IPS-NIHi7 (cell line): ENCODE measurements at regions not wholly inside any gene's neighbourhood (a gene's known extent, or its start where the extent isn't known, plus 50 kb on each side); places are given as distances from the start of the nearest gene placed in this dataset.
"Not testable (repeated sequence)": the region's sequence is repeated elsewhere in the genome, so short reads cannot be mapped to it uniquely, and the experiment has no call there.

Experiments used
- DNase-seq: peaks from one replicate; pipeline ENCODE4 v3.0.0; 2012; ENCODE audit warnings: mixed read lengths; ENCODE audit errors: extremely low spot score

DNA sequence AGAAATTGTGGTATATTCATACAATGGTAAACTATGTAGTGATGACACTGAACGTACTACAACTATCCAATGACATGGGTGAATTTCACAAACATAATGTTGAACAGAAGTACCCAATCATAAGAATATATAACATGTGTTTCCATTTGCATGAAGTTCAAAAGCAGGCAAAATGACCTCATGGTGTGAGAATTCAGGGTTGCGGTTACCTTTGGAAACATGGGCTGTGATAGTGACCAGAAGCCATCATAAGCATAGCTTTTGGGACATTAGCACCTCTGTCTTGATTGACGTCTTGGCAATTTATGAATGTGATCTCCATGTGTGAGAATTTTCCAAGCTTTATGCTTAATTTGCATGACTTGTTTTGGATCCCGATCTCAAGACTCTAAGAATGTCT is 500.1 kb upstream of the JAG1 start:
- DNase-seq: no peak

DNA sequence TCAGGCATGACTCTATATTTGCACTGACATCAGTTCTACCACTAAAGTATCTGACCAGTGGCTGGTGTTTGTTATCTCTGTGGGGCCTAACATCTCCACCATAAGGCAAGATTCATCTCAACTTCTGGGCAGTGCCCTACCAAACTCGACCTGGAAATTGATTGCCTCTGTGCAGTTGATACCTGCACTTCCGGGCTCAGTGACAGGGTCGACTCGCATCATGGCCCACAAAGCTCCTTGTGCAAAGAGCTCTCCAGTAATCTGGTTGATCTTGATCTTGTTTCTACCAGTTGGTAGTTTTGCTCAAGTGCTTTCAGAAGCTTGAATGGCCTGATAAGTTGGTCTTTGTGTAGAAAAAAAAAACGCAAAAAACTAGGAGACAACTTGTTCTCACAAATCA is 501.1 kb upstream of the JAG1 start:
- no peak for DNase-seq

DNA sequence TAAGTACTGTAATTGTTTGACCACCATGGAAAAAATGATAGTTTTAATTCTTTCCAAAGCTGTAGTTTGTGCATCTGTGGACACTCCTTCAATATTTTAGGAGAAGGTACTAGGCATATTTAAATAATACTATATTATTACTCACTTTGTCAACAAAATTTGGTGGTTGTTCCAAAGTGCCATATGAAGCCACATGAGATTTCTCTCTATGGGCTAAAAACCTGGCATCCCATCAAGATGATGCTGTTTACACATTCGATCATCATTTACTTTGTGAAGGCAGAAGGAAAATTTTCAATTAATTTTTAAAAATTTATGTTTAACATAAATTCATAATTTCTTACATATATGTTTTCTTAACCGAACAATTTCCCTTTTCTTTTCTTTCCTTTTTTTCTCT is 502.6 kb upstream of the JAG1 start:
- no peak for DNase-seq

DNA sequence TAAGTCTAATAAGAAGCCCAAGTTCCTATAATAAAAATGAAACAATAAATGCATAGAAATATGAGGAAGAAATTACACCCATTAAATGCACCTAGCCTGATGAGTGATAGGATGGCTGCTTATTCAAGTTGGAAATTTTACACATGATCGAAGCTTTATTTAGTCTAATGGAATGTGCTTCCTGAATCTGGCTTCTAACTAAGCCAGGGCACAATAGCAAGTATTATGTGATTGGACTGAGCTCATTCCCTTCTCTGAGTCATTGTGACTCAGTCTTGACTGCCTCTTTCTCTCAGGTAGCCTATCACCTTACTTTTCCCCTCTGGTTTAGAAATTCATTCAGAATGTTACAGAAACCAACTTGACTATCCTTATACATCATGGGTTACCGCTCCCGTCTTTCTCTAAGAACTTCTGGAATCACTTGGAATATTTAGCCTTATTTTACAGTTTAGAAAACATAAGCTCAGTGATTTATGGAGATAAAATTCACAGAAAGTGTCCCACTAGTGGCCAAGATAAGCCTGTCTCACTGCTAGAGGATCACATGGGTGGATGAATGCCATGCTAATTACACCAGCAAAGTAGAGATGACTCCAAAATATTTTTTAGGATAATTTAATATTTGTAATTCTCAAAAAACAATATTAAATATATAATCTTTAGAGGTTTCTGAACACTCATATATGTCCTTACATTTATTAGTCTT is 505.3 kb upstream of the JAG1 start:
- DNase-seq: no peak

DNA sequence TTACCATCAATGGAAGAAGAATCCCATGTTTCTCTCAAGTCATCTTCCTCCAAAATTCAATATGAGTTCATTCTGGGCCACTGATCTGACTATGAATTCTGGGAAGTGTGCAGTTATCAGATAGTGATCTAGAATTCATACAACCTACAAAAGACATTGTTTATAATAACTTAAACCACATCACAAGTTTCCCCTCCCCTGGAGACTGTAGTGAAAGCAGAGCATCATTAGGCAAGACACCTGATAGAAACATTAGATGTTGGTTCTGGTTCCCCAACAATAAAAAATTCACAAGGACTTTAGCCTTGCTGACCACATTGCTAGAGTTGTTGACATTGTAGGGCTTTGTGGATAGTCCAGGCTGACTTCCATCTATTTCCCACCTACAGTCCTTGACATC is 506.4 kb upstream of the JAG1 start:
- DNase-seq: no peak

DNA sequence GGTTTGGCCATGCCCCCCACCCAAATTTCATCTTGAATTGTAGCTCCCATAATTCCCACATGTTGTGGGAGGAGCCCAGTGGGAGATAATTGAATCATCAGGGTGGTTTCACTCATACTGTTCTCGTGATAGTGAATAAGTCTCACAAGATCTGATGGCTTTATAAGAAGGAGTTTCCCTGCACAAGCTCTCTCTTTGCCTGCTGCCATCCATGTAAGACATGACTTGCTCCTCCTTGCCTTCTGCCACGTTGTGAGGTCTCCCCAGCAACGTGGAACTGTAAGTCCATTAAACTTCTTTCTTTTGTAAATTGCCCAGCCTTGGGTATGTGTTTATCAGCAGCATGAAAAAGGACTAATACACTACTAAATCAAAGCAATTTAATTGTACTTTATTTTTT is 507.3 kb upstream of the JAG1 start:
- not testable (repeated sequence) for DNase-seq

DNA sequence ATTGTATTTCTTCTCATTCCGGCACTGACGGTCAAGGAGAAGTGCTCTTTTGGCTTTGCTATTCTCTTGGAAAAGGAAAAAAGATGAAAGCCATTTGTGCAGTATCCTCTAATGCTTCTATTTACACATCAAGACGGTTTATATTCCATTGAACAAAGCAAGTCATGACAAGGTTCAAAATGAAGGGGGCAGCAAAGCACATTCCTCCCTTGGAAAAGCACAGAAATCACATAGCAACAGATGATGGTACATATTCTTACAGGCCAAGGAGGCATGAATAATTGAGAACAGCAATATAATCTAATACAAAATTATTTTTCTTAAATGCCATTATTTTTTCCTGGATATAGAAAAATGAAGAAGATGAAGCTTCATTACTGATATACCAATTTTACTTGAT is 508.2 kb upstream of the JAG1 start:
- DNase-seq: no peak

DNA sequence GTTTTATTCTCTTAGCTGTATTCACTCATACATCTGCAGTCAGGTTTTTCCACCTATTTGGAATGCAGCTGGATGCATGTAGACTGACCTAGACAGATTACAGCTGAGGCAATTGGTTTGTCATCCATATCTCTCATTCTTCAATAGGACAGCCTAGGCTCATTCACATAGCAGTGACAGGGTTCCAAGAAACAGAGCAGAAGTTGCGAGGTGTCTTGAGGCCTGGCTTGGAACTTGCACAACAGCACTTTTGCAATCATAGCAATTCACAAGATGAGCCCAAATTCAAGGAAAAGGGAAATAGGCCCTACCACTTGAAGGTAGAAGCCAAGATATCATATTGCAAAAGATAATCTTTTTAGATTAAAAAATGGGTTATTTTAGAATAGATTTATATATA is 508.9 kb upstream of the JAG1 start:
- DNase-seq: no peak

DNA sequence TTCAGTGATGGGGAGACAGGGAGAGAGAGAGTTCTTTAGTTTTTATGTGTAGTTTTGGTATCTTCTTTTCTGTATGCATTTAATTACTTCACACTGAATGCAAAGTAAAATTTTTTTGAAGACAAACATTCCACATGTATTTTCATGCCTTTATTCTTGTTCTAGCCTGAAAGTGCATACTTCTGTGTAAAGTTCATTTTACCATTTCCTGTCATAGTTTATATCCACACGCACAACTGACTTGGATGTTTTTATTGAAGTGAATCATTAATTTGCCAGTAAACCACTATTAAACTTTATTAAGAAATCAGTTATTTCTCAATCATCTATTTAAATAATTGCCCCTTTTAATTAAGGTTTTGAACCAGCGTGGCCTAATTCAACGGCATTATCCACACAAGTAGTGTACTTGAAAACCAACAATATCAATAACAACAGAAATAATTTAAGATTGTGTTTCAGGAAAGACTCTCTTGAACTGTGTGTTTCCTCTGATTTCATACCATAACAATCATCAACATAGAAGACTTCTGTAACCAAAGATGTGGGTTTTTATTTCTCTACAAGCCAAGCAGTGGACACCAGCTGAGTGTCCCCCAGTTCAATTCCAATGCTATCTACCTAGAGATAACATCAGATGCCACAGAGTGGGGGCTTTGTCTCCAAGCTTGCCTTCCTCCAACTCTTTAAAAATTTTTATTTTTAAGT is 512.7 kb upstream of the JAG1 start:
- no peak for DNase-seq

DNA sequence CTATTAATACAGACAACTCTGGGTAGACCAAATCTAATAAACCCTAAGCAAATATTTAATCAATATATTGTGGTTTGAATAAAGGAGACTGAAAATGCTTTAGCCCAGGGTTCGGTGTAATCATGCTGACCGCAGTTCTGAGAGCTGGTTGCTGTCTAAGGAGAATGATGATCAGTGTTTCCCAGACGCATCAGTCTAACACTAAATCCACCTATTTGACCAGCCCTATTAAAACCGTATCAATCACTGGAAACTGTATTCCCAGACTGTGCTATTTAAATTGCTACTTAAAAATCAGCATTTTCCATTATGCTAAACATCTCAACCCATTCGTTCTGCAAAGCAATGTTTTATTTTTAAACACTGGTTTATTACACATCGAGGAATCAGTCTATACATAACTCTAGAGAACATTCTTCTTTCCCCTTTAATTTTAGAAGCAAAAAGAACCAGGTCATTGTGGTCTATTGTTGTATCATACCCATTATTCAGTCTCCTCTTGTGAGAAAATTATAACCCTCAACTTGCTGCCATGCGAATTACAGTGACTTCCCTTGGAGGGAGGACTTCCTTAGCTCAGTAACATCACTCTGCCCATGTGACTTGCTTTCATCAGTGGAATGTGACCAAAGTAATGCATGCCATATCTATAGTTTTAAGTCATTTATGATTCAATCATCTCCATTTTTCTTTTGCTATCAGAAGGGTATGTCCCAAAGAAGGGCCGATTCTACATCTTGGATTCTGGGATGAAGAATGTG is 515.2 kb upstream of the JAG1 start:
- DNase-seq: no peak

DNA sequence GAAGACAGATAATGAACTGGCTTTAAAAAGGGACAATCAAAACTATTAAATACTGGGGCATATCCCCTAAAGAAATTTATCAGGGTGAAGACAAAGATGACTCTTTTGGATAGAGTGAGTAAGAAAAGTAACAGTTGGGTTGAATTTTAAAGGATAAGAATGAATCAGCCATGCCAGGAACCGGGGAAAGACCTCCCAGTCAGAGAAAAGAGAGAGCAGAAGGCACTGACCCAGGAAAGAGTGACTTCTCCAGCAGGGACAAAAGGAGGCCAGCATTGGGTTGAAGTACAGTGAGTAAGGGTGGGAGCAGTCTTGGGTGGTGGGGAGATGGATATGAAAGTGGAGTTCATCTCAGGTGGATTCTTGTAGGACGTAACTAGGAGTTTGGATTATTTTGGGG is 516.9 kb upstream of the JAG1 start:
- DNase-seq: no peak

DNA sequence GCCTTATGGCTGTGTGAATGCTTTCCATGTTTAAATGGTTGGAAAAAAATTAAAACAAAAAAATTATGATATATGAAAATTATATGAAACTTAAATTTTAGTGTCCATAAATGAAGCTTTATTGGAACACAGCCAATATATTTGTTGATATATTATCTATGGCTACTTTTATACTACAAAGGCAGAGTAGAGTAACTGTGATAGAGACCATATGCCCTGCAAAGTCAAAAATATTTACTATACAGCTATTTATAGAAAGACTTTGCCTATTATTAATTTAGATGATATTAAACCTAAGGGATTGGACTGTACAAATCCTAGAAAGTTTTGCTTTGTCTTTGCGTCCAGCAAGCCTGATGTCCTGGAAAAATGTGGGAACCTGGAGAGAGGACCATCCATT is 518.3 kb upstream of the JAG1 start:
- no peak for DNase-seq

DNA sequence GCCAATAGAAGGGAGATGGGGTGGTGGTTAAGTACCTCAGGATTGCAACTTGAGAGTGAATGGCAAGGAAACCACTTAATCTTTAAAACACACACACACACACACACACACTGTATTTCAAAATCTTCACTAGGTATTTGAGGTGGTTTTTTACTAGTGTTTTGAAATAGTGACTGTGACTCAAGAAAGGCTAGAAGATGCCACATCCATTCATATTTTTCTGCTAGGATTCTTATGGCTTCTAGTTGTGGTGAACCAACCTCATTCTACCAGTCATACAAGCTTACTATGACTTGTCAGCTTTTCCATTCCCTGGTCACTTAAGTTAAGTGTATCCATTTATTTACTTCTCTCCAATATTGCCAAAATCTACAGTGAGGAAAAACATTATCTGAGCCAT is 519.4 kb upstream of the JAG1 start:
- no peak for DNase-seq

DNA sequence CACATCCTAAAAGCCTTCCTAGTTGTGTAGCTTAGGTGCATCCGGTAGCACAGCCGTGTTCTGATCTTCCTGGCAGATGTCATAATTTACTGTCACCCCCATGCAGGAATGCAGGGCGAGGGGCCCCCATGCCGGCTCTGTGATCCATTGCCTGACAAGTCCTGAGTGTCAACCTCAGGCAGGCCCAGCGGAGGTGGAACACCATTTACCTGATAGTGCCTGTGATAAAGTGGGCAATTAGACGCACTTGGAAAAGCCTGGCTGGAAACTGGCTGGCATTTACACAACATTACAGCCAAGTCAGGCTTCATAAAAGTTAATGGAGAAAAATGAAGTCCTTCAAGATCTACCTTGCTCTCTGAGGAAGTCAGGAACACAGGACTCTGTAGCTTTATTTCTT is 521.4 kb upstream of the JAG1 start:
- no peak for DNase-seq

DNA sequence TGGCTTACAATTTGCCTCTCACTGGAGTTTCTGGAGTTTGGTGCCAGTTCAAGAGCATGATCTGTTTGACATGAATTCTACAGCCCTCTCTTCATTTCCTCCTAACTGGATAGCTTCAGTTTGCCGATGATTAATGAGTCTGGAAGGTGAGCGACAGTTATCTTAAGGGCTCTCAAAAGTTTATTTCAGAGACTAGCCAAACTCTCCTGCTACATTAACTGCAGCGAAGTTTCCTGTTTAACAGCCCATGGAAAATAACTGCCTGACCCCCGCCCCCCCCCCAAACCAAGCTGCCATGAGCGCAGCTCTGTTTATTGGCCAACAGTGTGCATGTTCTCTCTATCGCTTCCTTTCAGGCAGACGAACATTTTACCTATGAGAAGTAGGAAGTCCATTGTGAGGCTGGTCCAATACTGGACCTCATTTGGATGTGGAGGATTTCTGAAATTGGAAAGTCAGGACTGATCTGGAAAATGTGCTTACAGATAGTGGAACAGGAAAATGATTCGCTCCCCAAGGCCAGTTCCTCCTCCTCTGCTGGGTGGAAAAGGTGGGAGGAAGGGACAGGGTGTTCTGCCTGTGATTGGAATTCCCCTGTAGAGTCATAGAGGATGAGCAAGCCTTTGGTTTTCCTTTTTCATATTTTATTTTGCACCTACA is 522.2 kb upstream of the JAG1 start:
- DNase-seq: no peak

DNA sequence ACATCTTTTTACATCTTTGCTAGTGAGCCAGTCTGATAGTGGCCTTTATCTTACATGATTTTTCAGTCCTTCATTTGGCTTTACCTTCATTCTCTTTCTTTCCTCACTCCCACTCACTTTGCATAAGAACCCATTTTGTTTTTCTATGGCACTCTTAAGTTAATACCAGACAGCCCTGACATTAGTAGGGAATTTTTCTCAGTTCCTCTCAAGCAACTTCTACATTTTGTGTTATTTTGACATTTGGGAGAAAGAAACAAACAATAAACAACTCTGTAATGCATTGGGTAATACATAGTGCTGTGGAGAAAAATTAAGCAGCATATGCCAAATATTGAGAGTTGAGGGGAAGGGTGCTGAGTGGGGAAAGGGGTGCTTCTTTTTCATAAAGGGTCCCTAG is 524.1 kb upstream of the JAG1 start:
- DNase-seq: no peak

DNA sequence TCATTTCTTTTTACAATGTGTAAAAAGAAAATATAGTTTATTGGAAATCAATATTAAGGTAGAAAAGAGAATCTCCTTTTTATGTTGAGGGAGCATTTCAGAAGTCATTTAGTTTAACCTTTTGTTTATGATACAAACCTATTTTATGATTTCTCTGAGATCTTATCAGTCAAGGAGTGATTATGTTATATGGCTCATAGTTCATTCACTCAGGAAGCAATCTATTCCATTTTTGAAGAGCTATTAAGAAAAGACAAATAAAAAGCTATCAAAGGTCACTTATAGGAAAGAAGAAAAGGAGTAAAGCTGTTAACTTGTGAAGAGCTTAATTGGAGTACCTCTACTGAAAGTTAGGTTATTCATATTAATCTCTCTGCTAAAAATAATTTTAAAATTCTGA is 526.6 kb upstream of the JAG1 start:
- no peak for DNase-seq

DNA sequence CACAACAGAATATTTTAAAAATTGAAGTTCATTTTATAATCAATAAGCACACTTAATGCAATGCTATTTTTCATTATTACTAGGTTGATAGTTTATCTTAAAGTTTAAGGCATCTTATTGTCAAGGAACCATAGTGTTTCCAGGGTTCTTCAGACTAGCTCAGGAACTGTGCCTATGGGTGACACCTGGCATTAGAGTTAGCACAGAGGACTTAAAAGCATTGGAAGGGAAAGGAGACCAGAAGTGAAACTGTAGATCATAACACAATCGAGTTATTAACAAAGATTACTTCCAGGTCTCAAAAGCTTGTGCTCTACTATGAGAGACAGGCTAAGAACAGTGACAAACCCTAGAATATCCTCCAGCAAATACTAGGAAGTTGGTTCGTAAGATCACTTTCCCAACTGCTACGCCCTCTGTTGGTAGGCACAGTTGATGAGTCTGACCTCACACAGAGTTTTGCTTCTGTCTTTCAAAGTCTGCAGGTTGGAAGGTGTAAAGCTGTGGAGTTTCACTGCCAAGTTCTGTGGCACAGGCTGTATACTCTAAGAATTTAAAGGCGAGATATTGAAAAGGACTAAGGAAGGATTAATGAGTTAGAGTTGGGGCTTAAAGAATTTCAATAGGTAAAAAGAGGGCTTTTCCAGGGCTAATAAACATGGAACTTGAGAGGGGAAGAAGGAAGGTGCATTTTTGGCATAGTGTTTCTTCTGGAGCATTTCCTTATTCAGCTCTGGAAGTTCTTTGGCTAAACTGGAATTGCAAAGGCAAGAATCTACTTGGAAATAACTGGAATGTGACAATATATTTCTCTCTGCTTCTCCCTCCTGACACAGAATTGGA is 531.3 kb upstream of the JAG1 start:
- DNase-seq: peak; percentile 62

DNA sequence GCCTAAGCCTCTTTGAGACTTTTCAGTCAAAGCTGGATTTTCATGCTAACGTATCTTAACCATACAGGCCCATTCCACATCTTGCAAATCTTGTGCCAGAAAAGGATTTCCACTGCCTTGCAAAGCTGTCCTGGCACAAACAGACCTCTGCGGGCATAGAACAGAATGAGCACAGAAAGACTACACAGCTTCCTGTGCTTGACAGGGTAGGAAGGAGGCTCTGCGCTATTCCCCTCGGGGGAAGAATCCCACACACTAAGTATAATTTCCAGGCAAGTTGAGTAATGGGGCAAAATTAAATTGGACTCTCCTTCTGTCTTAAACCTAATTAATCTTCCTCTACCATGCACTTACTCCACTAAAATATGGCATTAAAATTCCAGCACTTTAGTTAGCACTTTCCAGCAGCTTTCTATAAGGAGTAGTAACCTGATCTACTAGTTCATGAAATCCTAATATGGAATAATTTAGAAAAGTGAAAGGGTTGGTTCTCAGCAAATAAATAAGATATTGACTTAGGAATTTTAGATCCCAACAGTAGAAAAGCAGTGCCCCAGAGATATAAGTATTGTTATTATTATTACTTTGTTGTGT is 532.1 kb upstream of the JAG1 start:
- DNase-seq: no peak

DNA sequence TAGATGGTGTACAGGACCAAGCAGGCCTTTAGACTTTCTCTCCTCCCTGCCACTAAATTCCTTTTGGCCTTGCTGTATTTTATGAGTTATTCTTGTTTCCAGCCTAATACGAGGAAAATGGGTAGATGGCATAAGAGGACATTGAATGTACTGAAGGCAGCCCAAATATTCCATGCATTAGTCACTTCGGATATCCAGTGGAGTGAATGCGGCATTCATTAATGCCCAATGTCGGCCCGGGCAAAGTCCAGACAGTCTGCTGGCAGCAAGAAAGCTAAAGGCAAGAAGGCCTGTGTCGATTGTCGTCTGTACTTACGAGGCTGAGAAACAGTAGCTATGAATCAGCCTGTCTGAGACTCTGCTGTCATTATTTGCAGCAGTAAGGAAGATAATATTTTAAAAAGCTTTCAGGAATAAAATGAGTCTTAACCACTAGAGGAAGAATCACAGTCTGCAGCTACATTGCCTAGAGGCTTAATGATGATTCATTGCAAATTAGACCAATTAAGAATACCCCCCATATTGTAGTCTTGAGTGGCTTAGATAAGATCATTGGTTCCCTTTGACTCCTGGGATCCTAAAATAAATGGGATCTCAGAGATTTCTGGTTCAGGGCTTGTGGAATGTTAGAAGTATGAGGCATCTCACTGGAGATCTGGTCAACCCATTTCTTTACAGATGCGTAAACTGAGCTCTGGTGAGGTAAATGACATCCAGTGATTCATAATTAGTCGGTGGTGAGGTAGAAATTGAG is 534.1 kb upstream of the JAG1 start:
- DNase-seq: no peak
